Caco-2 (cell line): ENCODE measurements at regions not wholly inside any gene's neighbourhood (a gene's known extent, or its start where the extent isn't known, plus 50 kb on each side); places are given as distances from the start of the nearest gene placed in this dataset.

Source experiments
- BruUV-seq: library from RNA; stranded (reverse); fragments of 400-500 nt; replicated peaks from 2 replicates; lab custom pipeline; 2021; lab: Mats Ljungman, UMichigan
- CTCF ChIA-PET: fragments of 300-600 bp; sonication (Branson Sonifier 250); formaldehyde crosslinking; loops from one replicate; lab custom pipeline; 2022; ENCODE audit warnings: antibody characterized with exemption; lab: Charles Lee
- POLR2A ChIA-PET: fragments of 300-600 bp; sonication (Branson Sonifier 250); formaldehyde crosslinking; loops from one replicate; lab custom pipeline; 2022; ENCODE audit warnings: antibody characterized with exemption; lab: Charles Lee
- DNase-seq, 2 experiments: peaks; one replicate each; pipeline versions ENCODE4 v3.0.0 to v3.0.0-alpha.2; 2020 to 2022
- H3K27me3 ChIP-seq: replicated peaks from 2 replicates; pipeline ENCODE4 v1.6.0; 2011; ENCODE audit warnings: low read length; ENCODE audit not compliant: control insufficient read depth, insufficient read depth
- H3K36me3 ChIP-seq: 2 replicates; pipeline ENCODE4 v1.5.1; 2011; ENCODE audit warnings: low read length; ENCODE audit not compliant: control insufficient read depth, insufficient read depth
- H3K4me1 ChIP-seq: fragments of 250-450 bp; sonication (Bioruptor Pico); 2 replicates; pipeline ENCODE4 v1.5.1; 2020; ENCODE audit warnings: mild to moderate bottlenecking
- H3K4me3 ChIP-seq: 2 replicates; pipeline ENCODE4 v1.5.1; 2011; ENCODE audit warnings: low read depth, mild to moderate bottlenecking, control low read depth, low read length
- H3K9me3 ChIP-seq: fragments of 250-450 bp; sonication (Bioruptor Pico); 2 replicates; pipeline ENCODE4 v1.5.1; 2020; ENCODE audit warnings: mild to moderate bottlenecking, moderate library complexity
- H3K27ac Mint-ChIP-seq: one replicate; pipeline ENCODE4 v1.8.0; 2022; ENCODE audit warnings: mixed read lengths; ENCODE audit not compliant: unreplicated experiment
- H3K27me3 Mint-ChIP-seq: one replicate; pipeline ENCODE4 v1.8.0; 2022; ENCODE audit warnings: mixed read lengths; ENCODE audit not compliant: insufficient read depth, unreplicated experiment
- H3K36me3 Mint-ChIP-seq: one replicate; pipeline ENCODE4 v1.8.0; 2022; ENCODE audit warnings: mild to moderate bottlenecking, mixed read lengths; ENCODE audit not compliant: insufficient read depth, unreplicated experiment
- H3K4me1 Mint-ChIP-seq: one replicate; pipeline ENCODE4 v1.8.0; 2022; ENCODE audit warnings: low read depth, mixed read lengths; ENCODE audit not compliant: unreplicated experiment
- H3K4me3 Mint-ChIP-seq: one replicate; pipeline ENCODE4 v1.8.0; 2022; ENCODE audit warnings: mild to moderate bottlenecking, moderate library complexity, mixed read lengths; ENCODE audit not compliant: unreplicated experiment
- H3K9me3 Mint-ChIP-seq: one replicate; pipeline ENCODE4 v1.8.0; 2022; ENCODE audit warnings: mixed read lengths; ENCODE audit not compliant: unreplicated experiment
- intact Hi-C: fragments of 100-400 bp; cut with micrococcal nuclease; formaldehyde crosslinking; loops from one replicate; pipeline ENCODE4 v1.10.0; 2022; ENCODE audit not compliant: unreplicated experiment
- TF ChIP-seq, protein P1 (sequence below), 2 experiments: fragments of 200-600 bp in 1 of 2; IDR thresholded peaks; 1 replicate in 1 of 2; 2 replicates in 1 of 2; pipeline versions ENCODE4 v1.5.1 to v1.8.0; 2011 to 2022; ENCODE audit warnings: antibody characterized with exemption in 1 of 2, control low read depth in 1 of 2, inconsistent platforms in 1 of 2, low read depth in 1 of 2, low read length in 1 of 2, mild to moderate bottlenecking in 1 of 2, moderate library complexity in 1 of 2; ENCODE audit not compliant: insufficient read depth in 1 of 2, severe bottlenecking in 1 of 2, unreplicated experiment in 1 of 2

DNA sequence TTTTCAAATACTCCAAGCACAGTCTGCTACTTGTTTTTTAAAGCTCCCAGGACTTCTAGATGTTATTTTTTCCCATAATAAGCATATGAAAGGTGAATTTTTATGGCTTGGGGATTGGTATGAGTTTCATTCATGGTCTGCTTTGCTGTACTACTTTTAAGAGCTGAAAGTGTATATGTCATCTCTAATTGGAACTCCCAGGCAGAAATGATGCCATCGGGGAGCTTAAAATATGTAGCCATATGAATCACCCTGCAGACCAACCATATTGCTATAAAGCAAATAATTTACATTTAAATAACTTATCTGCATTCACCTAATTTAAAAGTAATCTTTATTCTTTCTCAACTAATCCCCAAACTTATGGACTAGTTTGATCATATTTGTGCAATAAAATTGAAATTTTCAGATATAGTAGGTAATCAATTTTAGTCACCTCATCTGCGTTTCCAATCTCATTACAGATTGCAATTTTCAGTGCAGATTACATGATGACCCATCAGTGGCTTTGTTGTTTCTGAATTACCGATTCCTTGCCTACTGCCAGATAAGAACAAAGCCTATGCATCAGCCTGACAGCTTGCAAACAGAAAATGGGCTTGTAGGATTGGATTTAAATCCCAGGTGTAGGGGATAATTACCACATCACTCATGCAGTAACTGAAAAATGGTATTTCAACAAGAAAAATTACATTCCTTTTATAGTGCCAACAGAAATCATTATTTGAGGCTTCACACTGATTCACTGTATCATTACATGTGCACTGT is 689.4 kb downstream of the NOVA1 start:
- no peak for DNase-seq
- BruUV-seq: no TSS peak
- no peak overlapping the region for H3K4me3 ChIP-seq
- Mint-ChIP-seq H3K27me3 (peaks cover 17% of the 10 kb centered on the region), H3K4me3 (no peak overlapping the region), H3K4me1 (no peaks in the 10 kb centered on the region), H3K36me3 (no peaks in the 10 kb centered on the region), H3K27ac (no peak overlapping the region), H3K9me3 (no peaks in the 10 kb centered on the region)
- POLR2A ChIA-PET: no interaction called here
- no peaks in the 10 kb centered on the region for H3K4me1 ChIP-seq
- CTCF ChIA-PET: no interaction called here
- TF ChIP-seq, protein P1, sequence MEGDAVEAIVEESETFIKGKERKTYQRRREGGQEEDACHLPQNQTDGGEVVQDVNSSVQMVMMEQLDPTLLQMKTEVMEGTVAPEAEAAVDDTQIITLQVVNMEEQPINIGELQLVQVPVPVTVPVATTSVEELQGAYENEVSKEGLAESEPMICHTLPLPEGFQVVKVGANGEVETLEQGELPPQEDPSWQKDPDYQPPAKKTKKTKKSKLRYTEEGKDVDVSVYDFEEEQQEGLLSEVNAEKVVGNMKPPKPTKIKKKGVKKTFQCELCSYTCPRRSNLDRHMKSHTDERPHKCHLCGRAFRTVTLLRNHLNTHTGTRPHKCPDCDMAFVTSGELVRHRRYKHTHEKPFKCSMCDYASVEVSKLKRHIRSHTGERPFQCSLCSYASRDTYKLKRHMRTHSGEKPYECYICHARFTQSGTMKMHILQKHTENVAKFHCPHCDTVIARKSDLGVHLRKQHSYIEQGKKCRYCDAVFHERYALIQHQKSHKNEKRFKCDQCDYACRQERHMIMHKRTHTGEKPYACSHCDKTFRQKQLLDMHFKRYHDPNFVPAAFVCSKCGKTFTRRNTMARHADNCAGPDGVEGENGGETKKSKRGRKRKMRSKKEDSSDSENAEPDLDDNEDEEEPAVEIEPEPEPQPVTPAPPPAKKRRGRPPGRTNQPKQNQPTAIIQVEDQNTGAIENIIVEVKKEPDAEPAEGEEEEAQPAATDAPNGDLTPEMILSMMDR (IDR thresholded peaks at IDR 0.05; ENCODE audit: insufficient read depth in 1 of 2, low read depth in 1 of 2, low read length in 1 of 2, severe bottlenecking in 1 of 2, unreplicated experiment in 1 of 2): no peak
- H3K9me3 ChIP-seq: no peaks in the 10 kb centered on the region
- intact Hi-C loops: no loop called here
- H3K36me3 ChIP-seq: no peaks in the 10 kb centered on the region
- H3K27me3 ChIP-seq: 0 out of 2 replicates have a peak, but pooled peaks cover 1% of the 10 kb centered on the region

DNA sequence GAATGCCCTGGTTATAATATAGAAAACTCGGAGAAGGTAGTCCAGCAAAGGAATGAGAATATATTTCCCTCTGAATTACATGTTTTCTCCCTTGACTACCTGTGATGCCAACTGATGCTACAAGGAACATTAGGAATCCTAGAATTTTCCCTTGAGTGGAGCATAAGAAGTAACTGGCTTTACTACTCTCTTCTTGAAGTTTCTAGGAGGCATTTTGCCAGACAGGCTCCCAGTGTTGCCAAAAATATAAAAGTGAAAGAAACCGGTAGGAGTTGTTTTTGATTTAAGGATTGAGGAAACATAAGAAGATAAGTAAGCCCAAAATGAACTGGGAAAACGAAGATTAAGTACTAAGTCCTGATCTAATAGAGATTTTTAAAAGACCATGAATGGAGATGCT is 693.4 kb downstream of the NOVA1 start:
- Mint-ChIP-seq H3K27ac (no peak overlapping the region), H3K9me3 (no peaks in the 10 kb centered on the region), H3K4me3 (no peak overlapping the region), H3K4me1 (no peaks in the 10 kb centered on the region), H3K36me3 (no peaks in the 10 kb centered on the region), H3K27me3 (peaks cover 13% of the 10 kb centered on the region)
- BruUV-seq: no TSS peak
- H3K27me3 ChIP-seq: no peaks in the 10 kb centered on the region
- TF ChIP-seq, protein P1 (IDR thresholded peaks at IDR 0.05; ENCODE audit: insufficient read depth in 1 of 2, low read depth in 1 of 2, low read length in 1 of 2, severe bottlenecking in 1 of 2, unreplicated experiment in 1 of 2): no peak
- H3K9me3 ChIP-seq: no peaks in the 10 kb centered on the region
- CTCF ChIA-PET: no interaction called here
- no peak overlapping the region for H3K4me3 ChIP-seq
- DNase-seq: no peak
- intact Hi-C loops: no loop called here
- POLR2A ChIA-PET: no interaction called here
- H3K4me1 ChIP-seq: no peaks in the 10 kb centered on the region
- no peaks in the 10 kb centered on the region for H3K36me3 ChIP-seq

DNA sequence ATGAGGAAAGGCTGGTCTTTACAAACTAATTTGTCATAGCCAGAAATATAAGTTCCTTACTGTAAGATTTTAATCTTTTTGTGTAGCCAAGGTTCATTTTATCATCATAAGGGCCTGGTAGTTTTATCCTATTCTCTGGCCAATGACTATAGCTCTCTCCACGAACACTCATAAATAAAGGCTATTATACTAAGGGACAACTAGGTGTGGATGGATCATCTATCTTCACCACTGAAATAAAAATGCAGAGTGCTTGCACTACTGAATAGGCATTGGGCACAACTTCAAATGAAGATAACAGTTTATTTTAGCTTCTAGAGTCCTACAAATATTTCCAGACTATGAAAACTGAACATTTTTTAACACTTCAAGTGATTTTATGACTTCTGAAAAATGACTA is 698.6 kb downstream of the NOVA1 start:
- POLR2A ChIA-PET: no interaction called here
- Histone ChIP-seq H3K4me1 (no peaks in the 10 kb centered on the region), H3K27me3 (no peaks in the 10 kb centered on the region), H3K4me3 (no peak overlapping the region), H3K36me3 (no peaks in the 10 kb centered on the region), H3K9me3 (no peaks in the 10 kb centered on the region)
- H3K27me3 Mint-ChIP-seq: peaks cover 2% of the 10 kb centered on the region
- intact Hi-C loops: no loop called here
- H3K4me3 Mint-ChIP-seq: no peak overlapping the region
- no TSS peak for BruUV-seq
- no peak overlapping the region for H3K27ac Mint-ChIP-seq
- H3K9me3 Mint-ChIP-seq: no peaks in the 10 kb centered on the region
- H3K36me3 Mint-ChIP-seq: no peaks in the 10 kb centered on the region
- DNase-seq: no peak
- H3K4me1 Mint-ChIP-seq: no peaks in the 10 kb centered on the region
- TF ChIP-seq, protein P1 (IDR thresholded peaks at IDR 0.05; ENCODE audit: insufficient read depth in 1 of 2, low read depth in 1 of 2, low read length in 1 of 2, severe bottlenecking in 1 of 2, unreplicated experiment in 1 of 2): no peak
- CTCF ChIA-PET: no interaction called here
